HCT116 (cell line): ENCODE measurements at regions not wholly inside any gene's neighbourhood (a gene's known extent, or its start where the extent isn't known, plus 50 kb on each side); places are given as distances from the start of the nearest gene placed in this dataset.

ENCODE experiments used
- CTCF ChIP-seq, 3 experiments: fragments of 200-600 bp in 1 of 3; sonication (generic) in 1 of 3; IDR thresholded peaks in 2 of 3; conservative IDR thresholded peaks in 1 of 3; 2 replicates each; pipeline ENCODE4 v1.5.1; 2012 to 2017; ENCODE audit warnings: low read depth in 2 of 3, low read length in 2 of 3, antibody characterized with exemption in 1 of 3, borderline replicate concordance in 1 of 3, control low read depth in 1 of 3, mild to moderate bottlenecking in 1 of 3, mixed read lengths in 1 of 3, mixed run types in 1 of 3, moderate library complexity in 1 of 3; ENCODE audit not compliant: insufficient read depth in 1 of 3
- MAX ChIP-seq: IDR thresholded peaks from 2 replicates; pipeline ENCODE4 v1.6.1; 2012
- POLR2AphosphoS5 ChIP-seq: IDR thresholded peaks from 2 replicates; pipeline ENCODE4 v1.6.1; 2011; ENCODE audit warnings: mild to moderate bottlenecking, low read depth, low read length, moderate library complexity

- TF ChIP-seq CTCF (IDR thresholded peaks at IDR 0.05 in 2 of 3, conservative IDR thresholded peaks at IDR 0.05 in 1 of 3; ENCODE audit: borderline replicate concordance in 1 of 3, insufficient read depth in 1 of 3, low read depth in 2 of 3, low read length in 2 of 3) (no peak), POLR2AphosphoS5 (no peak), MAX (no peak)
Measured at GRCh38 chr1:170238704-170239391, 93.1 kb downstream of the NTMT2 start.
